ENCODE measurements at regions not wholly inside any gene's neighbourhood (a gene's known extent, or its start where the extent isn't known, plus 50 kb on each side); places are given as distances from the start of the nearest gene placed in this dataset.

DNA sequence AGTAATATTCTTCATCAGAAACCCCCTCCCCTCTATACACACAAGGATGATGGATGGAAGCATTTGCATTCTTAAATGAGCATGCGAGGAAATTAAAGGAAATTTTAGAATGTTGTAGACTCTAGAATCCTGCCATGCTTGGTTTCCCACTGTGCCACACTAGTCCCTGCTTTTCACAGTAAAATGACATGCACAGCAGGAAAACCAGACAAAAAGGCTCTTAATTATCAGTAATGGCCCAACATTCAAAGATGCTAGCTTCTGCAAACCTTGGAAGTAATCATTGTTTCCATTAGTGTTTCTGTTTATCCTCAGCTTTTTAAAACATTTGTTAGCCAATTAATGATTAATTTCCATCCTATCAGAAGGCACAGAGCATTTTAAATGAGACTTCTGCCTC, 255.8 kb downstream of the SLCO4C1 start:
- TF ChIP-seq, protein P1, sequence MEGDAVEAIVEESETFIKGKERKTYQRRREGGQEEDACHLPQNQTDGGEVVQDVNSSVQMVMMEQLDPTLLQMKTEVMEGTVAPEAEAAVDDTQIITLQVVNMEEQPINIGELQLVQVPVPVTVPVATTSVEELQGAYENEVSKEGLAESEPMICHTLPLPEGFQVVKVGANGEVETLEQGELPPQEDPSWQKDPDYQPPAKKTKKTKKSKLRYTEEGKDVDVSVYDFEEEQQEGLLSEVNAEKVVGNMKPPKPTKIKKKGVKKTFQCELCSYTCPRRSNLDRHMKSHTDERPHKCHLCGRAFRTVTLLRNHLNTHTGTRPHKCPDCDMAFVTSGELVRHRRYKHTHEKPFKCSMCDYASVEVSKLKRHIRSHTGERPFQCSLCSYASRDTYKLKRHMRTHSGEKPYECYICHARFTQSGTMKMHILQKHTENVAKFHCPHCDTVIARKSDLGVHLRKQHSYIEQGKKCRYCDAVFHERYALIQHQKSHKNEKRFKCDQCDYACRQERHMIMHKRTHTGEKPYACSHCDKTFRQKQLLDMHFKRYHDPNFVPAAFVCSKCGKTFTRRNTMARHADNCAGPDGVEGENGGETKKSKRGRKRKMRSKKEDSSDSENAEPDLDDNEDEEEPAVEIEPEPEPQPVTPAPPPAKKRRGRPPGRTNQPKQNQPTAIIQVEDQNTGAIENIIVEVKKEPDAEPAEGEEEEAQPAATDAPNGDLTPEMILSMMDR (IDR thresholded peaks at IDR 0.05): no peak
- no peak for TF ChIP-seq POLR2A (IDR thresholded peaks at IDR 0.05)

Data from adrenal gland (tissue), 5 donors.